ENCODE measurements at regions not wholly inside any gene's neighbourhood (a gene's known extent, or its start where the extent isn't known, plus 50 kb on each side); places are given as distances from the start of the nearest gene placed in this dataset.

- TF ChIP-seq ZNF281 (CRISPR knock-in tag; IDR thresholded peaks at IDR 0.05) (no peak), ZNF671 (CRISPR knock-in tag; IDR thresholded peaks at IDR 0.05) (no peak), CBFB (CRISPR knock-in tag; IDR thresholded peaks at IDR 0.05; ENCODE audit: low read depth) (no peak)
Measured at GRCh38 chr13:59000770-59001169, 1163.0 kb downstream of the DIAPH3 start (continued).

GRCh38 chr13:59012731-59013130 lies 1151.0 kb downstream of the DIAPH3 start:
- Mint-ChIP-seq H3K36me3 (no peaks in the 10 kb centered on the region), H3K9me3 (peaks cover 9% of the 10 kb centered on the region), H3K4me1 (peaks cover 3% of the 10 kb centered on the region; the same call in 1 of the 2 replicates), H3K27me3 (ENCODE audit: low read depth) (peaks cover 6% of the 10 kb centered on the region; the same call in 1 of the 2 replicates), H3K4me3 (no peak overlapping the region), H3K27ac (no peak overlapping the region)
- CTCF ChIA-PET, result no interaction called here
- DNase-seq (ENCODE audit: low spot score) (peak; percentile 26), ATAC-seq (peak; percentile 79)
- POLR2A ChIA-PET, result no interaction called here
- TF ChIP-seq USF2 (CRISPR knock-in tag; IDR thresholded peaks at IDR 0.05), result no peak
- TF ChIP-seq AFF4 (CRISPR knock-in tag; IDR thresholded peaks at IDR 0.05; ENCODE audit: borderline replicate concordance), result no peak
- no peak for TF ChIP-seq ZMAT4 (CRISPR knock-in tag; IDR thresholded peaks at IDR 0.05)
- TF ChIP-seq FOXJ3 (CRISPR knock-in tag; IDR thresholded peaks at IDR 0.05; ENCODE audit: borderline replicate concordance), result no peak
- TF ChIP-seq TP53 (CRISPR knock-in tag; IDR thresholded peaks at IDR 0.05), result no peak
- no peak for TF ChIP-seq ZNF425 (CRISPR knock-in tag; conservative IDR thresholded peaks at IDR 0.05)
- TF ChIP-seq ATF3 (CRISPR knock-in tag; conservative IDR thresholded peaks at IDR 0.05), result no peak
- TF ChIP-seq OVOL2 (CRISPR knock-in tag; IDR thresholded peaks at IDR 0.05; ENCODE audit: borderline replicate concordance), result no peak
- TF ChIP-seq ZNF423 (CRISPR knock-in tag; IDR thresholded peaks at IDR 0.05), result no peak
- TF ChIP-seq CDX4 (CRISPR knock-in tag; IDR thresholded peaks at IDR 0.05; ENCODE audit: borderline replicate concordance), result no peak
- no peak for TF ChIP-seq ZNF416 (CRISPR knock-in tag; IDR thresholded peaks at IDR 0.05)
- no peak for TF ChIP-seq NR3C1 (CRISPR knock-in tag; conservative IDR thresholded peaks at IDR 0.05; ENCODE audit: low read depth)
- no peak for TF ChIP-seq ZNF532 (CRISPR knock-in tag; IDR thresholded peaks at IDR 0.05; ENCODE audit: borderline replicate concordance)
- TF ChIP-seq MYBL2 (CRISPR knock-in tag; IDR thresholded peaks at IDR 0.05), result no peak

Measured in WTC11 (cell line).